SK-N-SH treated with all-trans-retinoic acid at 6 μM for 48 hours (cell line): ENCODE measurements at regions not wholly inside any gene's neighbourhood (a gene's known extent, or its start where the extent isn't known, plus 50 kb on each side); places are given as distances from the start of the nearest gene placed in this dataset.

Experiments
- ATAC-seq: fragments of 200-7000 bp; cut with Tn5 transposase; 3 replicates; pipeline ENCODE4 v1.9.1; 2020; ENCODE audit warnings: mild to moderate bottlenecking, moderate library complexity
- ARNTL ChIP-seq: fragments of 450-650 bp; formaldehyde crosslinking; IDR thresholded peaks from 2 replicates; pipeline ENCODE4 v1.5.0; 2020; ENCODE audit warnings: low read depth, mild to moderate bottlenecking, moderate library complexity, borderline replicate concordance
- CSDC2 ChIP-seq: fragments of 250-450 bp; sonication (Bioruptor Pico); IDR thresholded peaks from 2 replicates; pipeline ENCODE4 v1.5.0; 2020; ENCODE audit warnings: mild to moderate bottlenecking, moderate library complexity
- GLIS3 ChIP-seq: fragments of 250-450 bp; sonication (Bioruptor Pico); IDR thresholded peaks from 2 replicates; pipeline ENCODE4 v1.5.0; 2020; ENCODE audit warnings: mild to moderate bottlenecking, moderate library complexity
- OSR1 ChIP-seq: fragments of 250-450 bp; sonication (Bioruptor Pico); IDR thresholded peaks from 2 replicates; pipeline ENCODE4 v1.8.0; 2022; ENCODE audit warnings: moderate library complexity, mild to moderate bottlenecking, inconsistent platforms
- PATZ1 ChIP-seq: fragments of 250-450 bp; sonication (Bioruptor Pico); IDR thresholded peaks from 2 replicates; pipeline ENCODE4 v1.8.0; 2020; ENCODE audit warnings: mild to moderate bottlenecking, moderate library complexity, borderline replicate concordance
- PPARA ChIP-seq: fragments of 250-450 bp; sonication (Bioruptor Pico); IDR thresholded peaks from 2 replicates; pipeline ENCODE4 v1.5.0; 2020; ENCODE audit warnings: mild to moderate bottlenecking, borderline replicate concordance
- RARB ChIP-seq: fragments of 250-450 bp; sonication (Bioruptor Pico); IDR thresholded peaks from 2 replicates; pipeline ENCODE4 v1.8.0; 2021; ENCODE audit warnings: mild to moderate bottlenecking, moderate library complexity
- TCF4 ChIP-seq: fragments of 250-450 bp; sonication (Bioruptor Pico); IDR thresholded peaks from 2 replicates; pipeline ENCODE4 v1.8.0; 2021; ENCODE audit warnings: mild to moderate bottlenecking, moderate library complexity, borderline replicate concordance
- TOX ChIP-seq: fragments of 250-450 bp; sonication (Bioruptor Pico); IDR thresholded peaks from 2 replicates; pipeline ENCODE4 v1.8.0; 2021; ENCODE audit warnings: mild to moderate bottlenecking, moderate library complexity, borderline replicate concordance
- ZC3H10 ChIP-seq: fragments of 250-450 bp; sonication (Bioruptor Pico); IDR thresholded peaks from 2 replicates; pipeline ENCODE4 v1.5.1; 2021; ENCODE audit warnings: mild to moderate bottlenecking, moderate library complexity
- ZFP3 ChIP-seq: fragments of 250-450 bp; sonication (Bioruptor Pico); IDR thresholded peaks from 2 replicates; pipeline ENCODE4 v1.5.0; 2020; ENCODE audit warnings: mild to moderate bottlenecking, moderate library complexity
- ZFP30 ChIP-seq: fragments of 450-650 bp; formaldehyde crosslinking; IDR thresholded peaks from 2 replicates; pipeline ENCODE4 v1.5.0; 2022; ENCODE audit warnings: mild to moderate bottlenecking, moderate library complexity
- ZNF565 ChIP-seq: fragments of 450-650 bp; formaldehyde crosslinking; conservative IDR thresholded peaks from 2 replicates; pipeline ENCODE4 v1.5.0; 2020; ENCODE audit warnings: low read depth, mild to moderate bottlenecking, moderate library complexity
- ZNF70 ChIP-seq: fragments of 450-650 bp; formaldehyde crosslinking; IDR thresholded peaks from 2 replicates; pipeline ENCODE4 v1.5.0; 2020; ENCODE audit warnings: mild to moderate bottlenecking, moderate library complexity
- ZNF8 ChIP-seq: fragments of 450-650 bp; formaldehyde crosslinking; IDR thresholded peaks from 2 replicates; pipeline ENCODE4 v1.5.0; 2020; ENCODE audit warnings: mild to moderate bottlenecking, moderate library complexity
- TF ChIP-seq, protein P1 (sequence below): fragments of 250-450 bp; sonication (Bioruptor Pico); IDR thresholded peaks from 2 replicates; pipeline ENCODE4 v1.5.1; 2021; ENCODE audit warnings: mild to moderate bottlenecking, moderate library complexity
- TF ChIP-seq, protein P2 (sequence below): fragments of 250-450 bp; sonication (Bioruptor Pico); IDR thresholded peaks from 2 replicates; pipeline ENCODE4 v1.8.0; 2021; ENCODE audit warnings: low read depth, mild to moderate bottlenecking, moderate library complexity, borderline replicate concordance
- TF ChIP-seq, protein P3 (sequence below): fragments of 250-450 bp; sonication (Bioruptor Pico); IDR thresholded peaks from 2 replicates; pipeline ENCODE4 v1.5.0; 2020; ENCODE audit warnings: mild to moderate bottlenecking, moderate library complexity
- TF ChIP-seq, protein P4 (sequence below): fragments of 250-450 bp; sonication (Bioruptor Pico); IDR thresholded peaks from 2 replicates; pipeline ENCODE4 v1.5.1; 2020; ENCODE audit warnings: low read depth, mild to moderate bottlenecking, moderate library complexity

DNA sequence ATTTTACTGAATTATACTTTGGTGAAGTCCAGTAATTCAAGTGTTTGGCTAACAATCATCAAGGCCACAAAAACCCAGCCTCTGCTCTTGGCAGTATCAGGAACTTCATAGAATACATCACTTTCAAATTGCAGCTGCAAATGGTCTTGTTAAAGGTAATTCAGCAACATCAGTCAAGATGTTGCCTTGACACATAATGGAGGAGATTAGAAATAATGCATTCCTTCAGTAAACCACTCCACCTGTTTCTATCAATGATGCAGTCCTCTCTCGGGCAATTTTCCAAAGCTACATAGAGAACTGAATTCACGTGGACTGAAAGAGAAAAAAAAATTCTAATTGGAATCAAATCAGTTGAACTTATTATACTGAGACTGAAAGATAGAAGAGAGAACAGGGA lies 279.3 kb downstream of the VGLL3 start (continued):
- TF ChIP-seq, protein P1, sequence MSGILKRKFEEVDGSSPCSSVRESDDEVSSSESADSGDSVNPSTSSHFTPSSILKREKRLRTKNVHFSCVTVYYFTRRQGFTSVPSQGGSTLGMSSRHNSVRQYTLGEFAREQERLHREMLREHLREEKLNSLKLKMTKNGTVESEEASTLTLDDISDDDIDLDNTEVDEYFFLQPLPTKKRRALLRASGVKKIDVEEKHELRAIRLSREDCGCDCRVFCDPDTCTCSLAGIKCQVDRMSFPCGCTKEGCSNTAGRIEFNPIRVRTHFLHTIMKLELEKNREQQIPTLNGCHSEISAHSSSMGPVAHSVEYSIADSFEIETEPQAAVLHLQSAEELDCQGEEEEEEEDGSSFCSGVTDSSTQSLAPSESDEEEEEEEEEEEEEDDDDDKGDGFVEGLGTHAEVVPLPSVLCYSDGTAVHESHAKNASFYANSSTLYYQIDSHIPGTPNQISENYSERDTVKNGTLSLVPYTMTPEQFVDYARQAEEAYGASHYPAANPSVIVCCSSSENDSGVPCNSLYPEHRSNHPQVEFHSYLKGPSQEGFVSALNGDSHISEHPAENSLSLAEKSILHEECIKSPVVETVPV: no peak
- TF ChIP-seq, protein P2, sequence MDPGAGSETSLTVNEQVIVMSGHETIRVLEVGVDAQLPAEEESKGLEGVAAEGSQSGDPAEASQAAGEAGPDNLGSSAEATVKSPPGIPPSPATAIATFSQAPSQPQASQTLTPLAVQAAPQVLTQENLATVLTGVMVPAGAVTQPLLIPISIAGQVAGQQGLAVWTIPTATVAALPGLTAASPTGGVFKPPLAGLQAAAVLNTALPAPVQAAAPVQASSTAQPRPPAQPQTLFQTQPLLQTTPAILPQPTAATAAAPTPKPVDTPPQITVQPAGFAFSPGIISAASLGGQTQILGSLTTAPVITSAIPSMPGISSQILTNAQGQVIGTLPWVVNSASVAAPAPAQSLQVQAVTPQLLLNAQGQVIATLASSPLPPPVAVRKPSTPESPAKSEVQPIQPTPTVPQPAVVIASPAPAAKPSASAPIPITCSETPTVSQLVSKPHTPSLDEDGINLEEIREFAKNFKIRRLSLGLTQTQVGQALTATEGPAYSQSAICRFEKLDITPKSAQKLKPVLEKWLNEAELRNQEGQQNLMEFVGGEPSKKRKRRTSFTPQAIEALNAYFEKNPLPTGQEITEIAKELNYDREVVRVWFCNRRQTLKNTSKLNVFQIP (CRISPR knock-in tag): no peak
- TF ChIP-seq ARNTL (CRISPR knock-in tag): no peak
- no peak for TF ChIP-seq ZNF565 (CRISPR knock-in tag)
- no peak for TF ChIP-seq CSDC2 (CRISPR knock-in tag)

DNA sequence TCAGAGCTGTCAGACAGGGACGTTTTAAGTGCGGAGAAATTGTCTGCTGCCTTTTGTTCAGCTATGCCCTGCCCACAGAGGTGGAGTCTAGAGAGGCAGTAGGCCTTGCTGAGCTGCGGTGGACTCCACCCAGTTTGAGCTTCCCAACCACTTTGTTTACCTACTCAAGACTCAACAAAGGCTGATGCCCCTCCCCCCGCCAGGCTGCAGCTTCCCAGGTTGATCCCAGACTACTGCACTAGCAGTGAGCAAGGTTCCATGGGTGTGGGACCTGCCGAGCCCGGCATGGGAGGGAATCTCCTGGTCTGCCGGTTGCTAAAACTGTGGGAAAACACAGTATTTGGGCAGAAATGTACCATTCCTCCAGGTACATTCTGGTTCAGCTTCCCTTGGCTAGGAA lies 282.1 kb downstream of the VGLL3 start:
- TF ChIP-seq, protein P3, sequence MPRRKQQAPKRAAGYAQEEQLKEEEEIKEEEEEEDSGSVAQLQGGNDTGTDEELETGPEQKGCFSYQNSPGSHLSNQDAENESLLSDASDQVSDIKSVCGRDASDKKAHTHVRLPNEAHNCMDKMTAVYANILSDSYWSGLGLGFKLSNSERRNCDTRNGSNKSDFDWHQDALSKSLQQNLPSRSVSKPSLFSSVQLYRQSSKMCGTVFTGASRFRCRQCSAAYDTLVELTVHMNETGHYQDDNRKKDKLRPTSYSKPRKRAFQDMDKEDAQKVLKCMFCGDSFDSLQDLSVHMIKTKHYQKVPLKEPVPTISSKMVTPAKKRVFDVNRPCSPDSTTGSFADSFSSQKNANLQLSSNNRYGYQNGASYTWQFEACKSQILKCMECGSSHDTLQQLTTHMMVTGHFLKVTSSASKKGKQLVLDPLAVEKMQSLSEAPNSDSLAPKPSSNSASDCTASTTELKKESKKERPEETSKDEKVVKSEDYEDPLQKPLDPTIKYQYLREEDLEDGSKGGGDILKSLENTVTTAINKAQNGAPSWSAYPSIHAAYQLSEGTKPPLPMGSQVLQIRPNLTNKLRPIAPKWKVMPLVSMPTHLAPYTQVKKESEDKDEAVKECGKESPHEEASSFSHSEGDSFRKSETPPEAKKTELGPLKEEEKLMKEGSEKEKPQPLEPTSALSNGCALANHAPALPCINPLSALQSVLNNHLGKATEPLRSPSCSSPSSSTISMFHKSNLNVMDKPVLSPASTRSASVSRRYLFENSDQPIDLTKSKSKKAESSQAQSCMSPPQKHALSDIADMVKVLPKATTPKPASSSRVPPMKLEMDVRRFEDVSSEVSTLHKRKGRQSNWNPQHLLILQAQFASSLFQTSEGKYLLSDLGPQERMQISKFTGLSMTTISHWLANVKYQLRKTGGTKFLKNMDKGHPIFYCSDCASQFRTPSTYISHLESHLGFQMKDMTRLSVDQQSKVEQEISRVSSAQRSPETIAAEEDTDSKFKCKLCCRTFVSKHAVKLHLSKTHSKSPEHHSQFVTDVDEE (CRISPR knock-in tag): no peak
- TF ChIP-seq, protein P1: no peak
- TF ChIP-seq OSR1 (CRISPR knock-in tag) (no peak), TOX (CRISPR knock-in tag) (no peak), PATZ1 (CRISPR knock-in tag) (no peak), ZC3H10 (no peak), RARB (CRISPR knock-in tag) (no peak), ZFP3 (CRISPR knock-in tag) (no peak), CSDC2 (CRISPR knock-in tag) (no peak), ZNF70 (no peak), TCF4 (no peak), ZNF8 (CRISPR knock-in tag) (no peak), PPARA (CRISPR knock-in tag) (no peak), ZNF565 (CRISPR knock-in tag) (no peak), ZFP30 (CRISPR knock-in tag) (no peak), GLIS3 (no peak)
- TF ChIP-seq, protein P2 (CRISPR knock-in tag): no peak
- TF ChIP-seq, protein P4, sequence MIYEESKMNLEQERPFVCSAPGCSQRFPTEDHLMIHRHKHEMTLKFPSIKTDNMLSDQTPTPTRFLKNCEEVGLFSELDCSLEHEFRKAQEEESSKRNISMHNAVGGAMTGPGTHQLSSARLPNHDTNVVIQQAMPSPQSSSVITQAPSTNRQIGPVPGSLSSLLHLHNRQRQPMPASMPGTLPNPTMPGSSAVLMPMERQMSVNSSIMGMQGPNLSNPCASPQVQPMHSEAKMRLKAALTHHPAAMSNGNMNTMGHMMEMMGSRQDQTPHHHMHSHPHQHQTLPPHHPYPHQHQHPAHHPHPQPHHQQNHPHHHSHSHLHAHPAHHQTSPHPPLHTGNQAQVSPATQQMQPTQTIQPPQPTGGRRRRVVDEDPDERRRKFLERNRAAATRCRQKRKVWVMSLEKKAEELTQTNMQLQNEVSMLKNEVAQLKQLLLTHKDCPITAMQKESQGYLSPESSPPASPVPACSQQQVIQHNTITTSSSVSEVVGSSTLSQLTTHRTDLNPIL (CRISPR knock-in tag): no peak
- ATAC-seq: no peak
